ENCODE measurements at regions not wholly inside any gene's neighbourhood (a gene's known extent, or its start where the extent isn't known, plus 50 kb on each side); places are given as distances from the start of the nearest gene placed in this dataset.

DNA sequence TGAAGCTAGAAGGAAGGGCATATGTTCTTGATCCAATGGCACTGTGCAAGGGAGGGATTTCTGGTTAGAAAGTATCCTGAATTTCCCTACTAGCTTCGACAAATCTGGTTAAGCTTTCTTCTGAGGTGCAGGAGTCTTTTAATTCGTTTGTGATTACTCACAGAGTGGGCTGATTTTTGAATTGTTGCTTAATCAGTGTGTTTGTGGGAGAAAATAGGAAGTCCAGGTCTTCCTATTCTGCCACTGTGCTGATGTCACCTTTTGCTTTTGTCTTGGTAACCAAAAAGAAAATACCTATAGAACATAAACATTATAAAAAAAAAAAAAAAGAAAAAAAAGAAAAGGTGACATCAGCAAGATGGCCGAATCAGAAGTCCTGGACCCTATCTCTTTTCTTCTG, 1008.6 kb downstream of the TSN start:
- H3K79me2 ChIP-seq (ENCODE audit: insufficient read depth, low read length) = no peaks in the 10 kb centered on the region
- H3K27me3 ChIP-seq (ENCODE audit: insufficient read depth, low read length) = no peaks in the 10 kb centered on the region
- H3K27me3 Mint-ChIP-seq (ENCODE audit: low read depth, unreplicated experiment) = no peaks in the 10 kb centered on the region
- H3K4me2 ChIP-seq (ENCODE audit: low read length) = no peak overlapping the region
- no peak overlapping the region for H3K27ac Mint-ChIP-seq (ENCODE audit: unreplicated experiment)
- H3K4me1 ChIP-seq (ENCODE audit: insufficient read depth, low read length) = no peaks in the 10 kb centered on the region
- H3K36me3 ChIP-seq (ENCODE audit: insufficient read depth, low read length) = no peaks in the 10 kb centered on the region
- no peak overlapping the region for H3K4me3 Mint-ChIP-seq (ENCODE audit: unreplicated experiment)
- no peaks in the 10 kb centered on the region for H4K20me1 ChIP-seq (ENCODE audit: insufficient read depth, low read length)
- H3K4me3 ChIP-seq (ENCODE audit: insufficient read depth, low read depth, low read length) = no peak overlapping the region
- FAIRE-seq (no peak), DNase-seq (ENCODE audit: low read depth) (no peak)
- H3K9ac ChIP-seq (ENCODE audit: low read length) = no peak overlapping the region
- H3K9me3 Mint-ChIP-seq (ENCODE audit: unreplicated experiment) = peaks cover 2% of the 10 kb centered on the region
- H3K9me3 ChIP-seq (ENCODE audit: insufficient read depth, low read depth, low read length) = no peaks in the 10 kb centered on the region
- TF ChIP-seq, protein P1, sequence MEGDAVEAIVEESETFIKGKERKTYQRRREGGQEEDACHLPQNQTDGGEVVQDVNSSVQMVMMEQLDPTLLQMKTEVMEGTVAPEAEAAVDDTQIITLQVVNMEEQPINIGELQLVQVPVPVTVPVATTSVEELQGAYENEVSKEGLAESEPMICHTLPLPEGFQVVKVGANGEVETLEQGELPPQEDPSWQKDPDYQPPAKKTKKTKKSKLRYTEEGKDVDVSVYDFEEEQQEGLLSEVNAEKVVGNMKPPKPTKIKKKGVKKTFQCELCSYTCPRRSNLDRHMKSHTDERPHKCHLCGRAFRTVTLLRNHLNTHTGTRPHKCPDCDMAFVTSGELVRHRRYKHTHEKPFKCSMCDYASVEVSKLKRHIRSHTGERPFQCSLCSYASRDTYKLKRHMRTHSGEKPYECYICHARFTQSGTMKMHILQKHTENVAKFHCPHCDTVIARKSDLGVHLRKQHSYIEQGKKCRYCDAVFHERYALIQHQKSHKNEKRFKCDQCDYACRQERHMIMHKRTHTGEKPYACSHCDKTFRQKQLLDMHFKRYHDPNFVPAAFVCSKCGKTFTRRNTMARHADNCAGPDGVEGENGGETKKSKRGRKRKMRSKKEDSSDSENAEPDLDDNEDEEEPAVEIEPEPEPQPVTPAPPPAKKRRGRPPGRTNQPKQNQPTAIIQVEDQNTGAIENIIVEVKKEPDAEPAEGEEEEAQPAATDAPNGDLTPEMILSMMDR (IDR thresholded peaks at IDR 0.05; ENCODE audit: insufficient read depth, low read depth, low read length) = no peak
- TF ChIP-seq EZH2 (IDR thresholded peaks at IDR 0.05; ENCODE audit: insufficient read depth, low read length) = no peak
- no peak overlapping the region for H2AFZ ChIP-seq (ENCODE audit: low read depth, low read length)
- no peaks in the 10 kb centered on the region for H3K36me3 Mint-ChIP-seq (ENCODE audit: low read depth, unreplicated experiment)
- no peak overlapping the region for H3K27ac ChIP-seq (ENCODE audit: low read depth, low read length)
- no peaks in the 10 kb centered on the region for H3K4me1 Mint-ChIP-seq (ENCODE audit: low read depth, unreplicated experiment)

- Histone ChIP-seq H4K20me1 (ENCODE audit: insufficient read depth, low read length) (no peaks in the 10 kb centered on the region), H3K79me2 (ENCODE audit: insufficient read depth, low read length) (no peaks in the 10 kb centered on the region), H3K4me2 (ENCODE audit: low read length) (no peak overlapping the region), H3K27me3 (ENCODE audit: insufficient read depth, low read length) (no peaks in the 10 kb centered on the region), H3K9ac (ENCODE audit: low read length) (no peak overlapping the region), H3K27ac (ENCODE audit: low read depth, low read length) (no peak overlapping the region), H3K36me3 (ENCODE audit: insufficient read depth, low read length) (no peaks in the 10 kb centered on the region), H3K4me3 (ENCODE audit: insufficient read depth, low read depth, low read length) (no peak overlapping the region), H2AFZ (ENCODE audit: low read depth, low read length) (no peak overlapping the region), H3K4me1 (ENCODE audit: insufficient read depth, low read length) (no peaks in the 10 kb centered on the region), H3K9me3 (ENCODE audit: insufficient read depth, low read depth, low read length) (no peaks in the 10 kb centered on the region)
- peak; percentile 13 for FAIRE-seq
- no peak for DNase-seq (ENCODE audit: low read depth)
- peaks cover 7% of the 10 kb centered on the region for H3K9me3 Mint-ChIP-seq (ENCODE audit: unreplicated experiment)
- no peaks in the 10 kb centered on the region for H3K27me3 Mint-ChIP-seq (ENCODE audit: low read depth, unreplicated experiment)
- H3K27ac Mint-ChIP-seq (ENCODE audit: unreplicated experiment) = no peak overlapping the region
- no peaks in the 10 kb centered on the region for H3K4me1 Mint-ChIP-seq (ENCODE audit: low read depth, unreplicated experiment)
- H3K4me3 Mint-ChIP-seq (ENCODE audit: unreplicated experiment) = no peak overlapping the region
- H3K36me3 Mint-ChIP-seq (ENCODE audit: low read depth, unreplicated experiment) = no peaks in the 10 kb centered on the region
- TF ChIP-seq, protein P1 (IDR thresholded peaks at IDR 0.05; ENCODE audit: insufficient read depth, low read depth, low read length) = no peak
- TF ChIP-seq EZH2 (IDR thresholded peaks at IDR 0.05; ENCODE audit: insufficient read depth, low read length) = no peak
Observed at GRCh38 chr2:122780251-122780650, 1024.8 kb downstream of the TSN start.

- H3K4me1 Mint-ChIP-seq (ENCODE audit: low read depth, unreplicated experiment) = no peaks in the 10 kb centered on the region
- H3K4me3 Mint-ChIP-seq (ENCODE audit: unreplicated experiment) = no peak overlapping the region
- no peak for FAIRE-seq
- Histone ChIP-seq H3K4me1 (ENCODE audit: insufficient read depth, low read length) (no peaks in the 10 kb centered on the region), H4K20me1 (ENCODE audit: insufficient read depth, low read length) (no peaks in the 10 kb centered on the region), H2AFZ (ENCODE audit: low read depth, low read length) (no peak overlapping the region), H3K4me3 (ENCODE audit: insufficient read depth, low read depth, low read length) (no peak overlapping the region), H3K36me3 (ENCODE audit: insufficient read depth, low read length) (no peaks in the 10 kb centered on the region), H3K27ac (ENCODE audit: low read depth, low read length) (no peak overlapping the region), H3K9me3 (ENCODE audit: insufficient read depth, low read depth, low read length) (peaks cover 2% of the 10 kb centered on the region), H3K79me2 (ENCODE audit: insufficient read depth, low read length) (no peaks in the 10 kb centered on the region), H3K4me2 (ENCODE audit: low read length) (no peak overlapping the region), H3K27me3 (ENCODE audit: insufficient read depth, low read length) (no peaks in the 10 kb centered on the region), H3K9ac (ENCODE audit: low read length) (no peak overlapping the region)
- no peak overlapping the region for H3K27ac Mint-ChIP-seq (ENCODE audit: unreplicated experiment)
- peaks cover 3% of the 10 kb centered on the region for H3K9me3 Mint-ChIP-seq (ENCODE audit: unreplicated experiment)
- DNase-seq (ENCODE audit: low read depth) = no peak
- TF ChIP-seq EZH2 (IDR thresholded peaks at IDR 0.05; ENCODE audit: insufficient read depth, low read length) = no peak
- TF ChIP-seq, protein P1 (IDR thresholded peaks at IDR 0.05; ENCODE audit: insufficient read depth, low read depth, low read length) = no peak
- H3K27me3 Mint-ChIP-seq (ENCODE audit: low read depth, unreplicated experiment) = no peaks in the 10 kb centered on the region
- no peaks in the 10 kb centered on the region for H3K36me3 Mint-ChIP-seq (ENCODE audit: low read depth, unreplicated experiment)
Observed at GRCh38 chr2:122794100-122794499, 1038.6 kb downstream of the TSN start.
